H1 (cell line): ENCODE measurements at regions not wholly inside any gene's neighbourhood (a gene's known extent, or its start where the extent isn't known, plus 50 kb on each side); places are given as distances from the start of the nearest gene placed in this dataset.

Experiments used
- CTCF ChIA-PET: fragments of 300-600 bp; sonication (Branson Sonifier 250); formaldehyde crosslinking; loops from one replicate; lab custom pipeline; 2021; ENCODE audit not compliant: partially characterized antibody; lab: Charles Lee
- POLR2A ChIA-PET: fragments of 300-600 bp; sonication (Branson Sonifier 250); formaldehyde crosslinking; loops from one replicate; lab custom pipeline; 2021; ENCODE audit warnings: inconsistent platforms; ENCODE audit not compliant: partially characterized antibody; lab: Charles Lee
- DNase-seq, 2 experiments: peaks; one replicate each; pipeline versions ENCODE4 v3.0.0 to v3.0.0-alpha.2; 2010 to 2022; ENCODE audit warnings: low spot score in 2 of 2, low read depth in 1 of 2, mixed read lengths in 1 of 2
- FAIRE-seq: peaks from 2 replicates; lab custom pipeline; 2011; peaks lifted over from hg19 to GRCh38; lab: Jason Lieb, UNC
- H2AFZ ChIP-seq: 2 replicates; pipeline ENCODE4 v1.8.1; 2012; ENCODE audit warnings: low read length, inconsistent platforms
- H2AK5ac ChIP-seq: 2 replicates; pipeline ENCODE4 v1.6.1; 2013; ENCODE audit warnings: low read depth, low read length
- H2BK120ac ChIP-seq: replicated peaks from 2 replicates; pipeline ENCODE3; 2013; ENCODE audit warnings: low read depth, low read length, inconsistent platforms
- H2BK12ac ChIP-seq: 2 replicates; pipeline ENCODE4 v1.6.1; 2013; ENCODE audit warnings: low read depth, low read length
- H2BK15ac ChIP-seq: 2 replicates; pipeline ENCODE4 v1.6.1; 2013; ENCODE audit warnings: low read length
- H2BK20ac ChIP-seq: 2 replicates; pipeline ENCODE4 v1.6.1; 2013; ENCODE audit warnings: low read length
- H2BK5ac ChIP-seq: 2 replicates; pipeline ENCODE4 v1.6.1; 2013; ENCODE audit warnings: low read depth, low read length
- H3K14ac ChIP-seq: 2 replicates; pipeline ENCODE4 v1.6.1; 2013; ENCODE audit warnings: inconsistent platforms; ENCODE audit not compliant: insufficient read length
- H3K18ac ChIP-seq: 2 replicates; pipeline ENCODE4 v1.6.1; 2013; ENCODE audit warnings: low read length; ENCODE audit errors: extremely low read depth
- H3K23ac ChIP-seq: 2 replicates; pipeline ENCODE4 v1.6.1; 2013; ENCODE audit warnings: inconsistent platforms; ENCODE audit not compliant: insufficient read length
- H3K23me2 ChIP-seq: 2 replicates; pipeline ENCODE4 v1.6.1; 2013; ENCODE audit warnings: low read depth, low read length
- H3K27ac ChIP-seq: 2 replicates; pipeline ENCODE4 v1.6.1; 2011; ENCODE audit warnings: low read depth, low read length, inconsistent platforms
- H3K27me3 ChIP-seq, 4 experiments: replicated peaks in 1 of 4; 1 replicate in 1 of 4; 2 replicates in 3 of 4; pipeline versions ENCODE4 v1.6.1 to v1.8.1; 2011 to 2013; ENCODE audit warnings: low read length in 3 of 4, mild to moderate bottlenecking in 3 of 4, inconsistent platforms in 2 of 4, mixed read lengths in 2 of 4, moderate library complexity in 1 of 4; ENCODE audit not compliant: control insufficient read depth in 3 of 4, insufficient read depth in 3 of 4; ENCODE audit errors: extremely low read depth in 1 of 4
- H3K36me3 ChIP-seq, 4 experiments: 2 replicates each; pipeline versions ENCODE4 v1.6.1 to v1.8.1; 2011 to 2013; ENCODE audit warnings: mild to moderate bottlenecking in 4 of 4, low read length in 3 of 4, moderate library complexity in 2 of 4, control low read depth in 1 of 4, inconsistent platforms in 1 of 4; ENCODE audit not compliant: insufficient read depth in 4 of 4, control insufficient read depth in 2 of 4
- H3K4ac ChIP-seq: replicated peaks from 2 replicates; pipeline ENCODE3; 2013; ENCODE audit warnings: low read length, low read depth, mixed read lengths, inconsistent platforms; ENCODE audit not compliant: insufficient read length
- H3K4me1 ChIP-seq, 4 experiments: replicated peaks in 1 of 4; 1 replicate in 1 of 4; 2 replicates in 3 of 4; pipeline versions ENCODE4 v1.6.1 to v1.8.1; 2011 to 2013; ENCODE audit warnings: low read length in 3 of 4, inconsistent platforms in 2 of 4, mixed read lengths in 1 of 4; ENCODE audit not compliant: insufficient read depth in 4 of 4, control insufficient read depth in 3 of 4
- H3K4me2 ChIP-seq, 2 experiments: 2 replicates each; pipeline versions ENCODE4 v1.6.1 to v1.8.1; 2011 to 2013; ENCODE audit warnings: low read depth in 2 of 2, low read length in 2 of 2, control low read depth in 1 of 2, inconsistent platforms in 1 of 2, mild to moderate bottlenecking in 1 of 2; ENCODE audit not compliant: insufficient read depth in 1 of 2
- H3K4me3 ChIP-seq, 4 experiments: fragments of 200-600, 300-600 bp in 1 of 4; sonication (generic), shearing (Covaris generic), sonication (Bioruptor Twin) in 1 of 4; 2 replicates each; pipeline versions ENCODE4 v1.5.1 to v1.8.1; 2011 to 2016; ENCODE audit warnings: low read length in 4 of 4, low read depth in 3 of 4, control low read depth in 2 of 4, inconsistent platforms in 2 of 4, mild to moderate bottlenecking in 2 of 4, mixed read lengths in 1 of 4, moderate library complexity in 1 of 4; ENCODE audit not compliant: insufficient read depth in 2 of 4; ENCODE audit errors: extremely low read depth in 1 of 4
- H3K56ac ChIP-seq: replicated peaks from 2 replicates; pipeline ENCODE3; 2013; ENCODE audit warnings: low read depth, mild to moderate bottlenecking, mixed read lengths, low read length, inconsistent platforms; ENCODE audit not compliant: insufficient read length
- H3K79me1 ChIP-seq: 2 replicates; pipeline ENCODE4 v1.6.1; 2013; ENCODE audit warnings: low read depth, low read length, control low read depth
- H3K79me2 ChIP-seq, 2 experiments: 2 replicates each; pipeline versions ENCODE4 v1.6.1 to v1.8.1; 2012 to 2013; ENCODE audit warnings: low read length in 2 of 2, mild to moderate bottlenecking in 2 of 2, inconsistent platforms in 1 of 2; ENCODE audit not compliant: insufficient read depth in 2 of 2, control insufficient read depth in 1 of 2
- H3K9ac ChIP-seq, 4 experiments: replicated peaks in 1 of 4; 1 replicate in 1 of 4; 2 replicates in 3 of 4; pipeline versions ENCODE4 v1.6.1 to v1.8.1; 2011 to 2013; ENCODE audit warnings: low read depth in 3 of 4, low read length in 3 of 4, control low read depth in 2 of 4, mild to moderate bottlenecking in 2 of 4, moderate library complexity in 2 of 4, inconsistent platforms in 1 of 4; ENCODE audit errors: extremely low read depth in 1 of 4
- H3K9me3 ChIP-seq, 2 experiments: 2 replicates each; pipeline versions ENCODE4 v1.6.1 to v1.8.1; 2012 to 2013; ENCODE audit warnings: mild to moderate bottlenecking in 2 of 2, moderate library complexity in 2 of 2, control low read depth in 1 of 2, inconsistent platforms in 1 of 2, low read depth in 1 of 2, low read length in 1 of 2, mixed read lengths in 1 of 2; ENCODE audit not compliant: insufficient read depth in 2 of 2
- H4K20me1 ChIP-seq, 2 experiments: replicated peaks in 1 of 2; 2 replicates each; pipeline versions ENCODE3 to v1.8.1; 2011 to 2013; ENCODE audit warnings: inconsistent platforms in 2 of 2, low read length in 2 of 2, mild to moderate bottlenecking in 1 of 2; ENCODE audit not compliant: insufficient read depth in 2 of 2, control insufficient read depth in 1 of 2
- H4K5ac ChIP-seq: 2 replicates; pipeline ENCODE4 v1.6.1; 2013; ENCODE audit warnings: low read length, low read depth, mixed read lengths, inconsistent platforms; ENCODE audit not compliant: insufficient read length
- H4K8ac ChIP-seq: 2 replicates; pipeline ENCODE4 v1.8.0; 2013; ENCODE audit warnings: mild to moderate bottlenecking, moderate library complexity, low read length, inconsistent platforms; ENCODE audit not compliant: insufficient read depth; ENCODE audit errors: extremely low read depth
- H4K91ac ChIP-seq: replicated peaks from 2 replicates; pipeline ENCODE3; 2013; ENCODE audit warnings: low read length, mixed read lengths, inconsistent platforms; ENCODE audit not compliant: insufficient read length
- ATF2 ChIP-seq: IDR thresholded peaks from 2 replicates; pipeline ENCODE4 v1.6.1; 2012; ENCODE audit warnings: low read length, inconsistent platforms
- CBX8 ChIP-seq: fragments of 300-800, 300-1000 bp; sonication (generic); IDR thresholded peaks from 2 replicates; pipeline ENCODE4 v1.7.1; 2016; ENCODE audit warnings: low read depth, low read length, borderline replicate concordance
- CHD2 ChIP-seq: IDR thresholded peaks from 2 replicates; pipeline ENCODE4 v1.6.1; 2012; ENCODE audit warnings: low read length, improper control_type of control experiment
- CREB1 ChIP-seq: IDR thresholded peaks from 2 replicates; pipeline ENCODE4 v1.6.1; 2012; ENCODE audit warnings: inconsistent platforms
- CTBP2 ChIP-seq: IDR thresholded peaks from 2 replicates; pipeline ENCODE4 v1.7.0; 2011; ENCODE audit warnings: borderline replicate concordance, mild to moderate bottlenecking, moderate library complexity, mixed read lengths, low read length; ENCODE audit not compliant: insufficient read depth, insufficient read length
- E2F6 ChIP-seq: IDR thresholded peaks from 2 replicates; pipeline ENCODE4 v1.6.1; 2012; ENCODE audit warnings: inconsistent platforms
- FOSL1 ChIP-seq: IDR thresholded peaks from 2 replicates; pipeline ENCODE4 v1.6.1; 2011; ENCODE audit warnings: mild to moderate bottlenecking, low read depth, low read length, moderate library complexity; ENCODE audit not compliant: insufficient read depth
- MAFK ChIP-seq: IDR thresholded peaks from 2 replicates; pipeline ENCODE4 v1.6.1; 2012; ENCODE audit warnings: low read depth, mild to moderate bottlenecking, improper control_type of control experiment, low read length
- PHF8 ChIP-seq: fragments of 200-600 bp; sonication (generic); conservative IDR thresholded peaks from 2 replicates; pipeline ENCODE4 v1.7.1; 2012; ENCODE audit warnings: low read depth, mild to moderate bottlenecking, inconsistent platforms, low read length, moderate library complexity
- RNF2 ChIP-seq: fragments of 200-900, 300-1000 bp; sonication (generic); IDR thresholded peaks from 2 replicates; pipeline ENCODE4 v1.7.1; 2016; ENCODE audit warnings: borderline replicate concordance, low read depth, mild to moderate bottlenecking, antibody characterized with exemption, low read length; ENCODE audit not compliant: poor library complexity, severe bottlenecking; ENCODE audit errors: missing control alignments
- SP1 ChIP-seq: IDR thresholded peaks from 2 replicates; pipeline ENCODE4 v1.6.1; 2011; ENCODE audit warnings: low read depth, low read length
- SP2 ChIP-seq: IDR thresholded peaks from 2 replicates; pipeline ENCODE4 v1.6.1; 2012; ENCODE audit warnings: mild to moderate bottlenecking, low read length, inconsistent platforms
- TCF12 ChIP-seq: IDR thresholded peaks from 2 replicates; pipeline ENCODE4 v1.6.1; 2011; ENCODE audit warnings: low read depth, mild to moderate bottlenecking, low read length
- WGBS, 2 experiments: shearing (Covaris generic) in 1 of 2; methylation state at CpG; one replicate each; pipeline versions ENCODE4 v1.1.6 to v1.1.7; 2013 to 2015; ENCODE audit warnings: low lambda C conversion rate in 2 of 2, mixed read lengths in 2 of 2, inconsistent platforms in 1 of 2, low coverage in 1 of 2, missing lambda C conversion rate in 1 of 2; ENCODE audit not compliant: insufficient replicate concordance in 2 of 2, insufficient coverage in 1 of 2, insufficient read length in 1 of 2; ENCODE audit errors: extremely low coverage in 1 of 2, missing lambda C conversion rate in 1 of 2; 5-methylcytosine and 5-hydroxymethylcytosine counted together

- no peak overlapping the region for H2AFZ ChIP-seq
- no peak overlapping the region for H2BK120ac ChIP-seq
- POLR2A ChIA-PET, result no interaction called here
- H3K36me3 ChIP-seq, result no peaks in the 10 kb centered on the region
- no peaks in the 10 kb centered on the region for H3K23me2 ChIP-seq
- 58% methylated on average over 2 of the region's 2 CpGs; no CpG with 5 or more reads in 1 of the 2 experiments for WGBS, 2 experiments
- no peak overlapping the region for H2BK15ac ChIP-seq
- DNase-seq (no peak), FAIRE-seq (no peak)
- H4K20me1 ChIP-seq, result no peaks in the 10 kb centered on the region
- H2BK20ac ChIP-seq, result no peak overlapping the region
- H3K18ac ChIP-seq, result no peak overlapping the region
- H3K27ac ChIP-seq, result no peak overlapping the region
- H3K4me3 ChIP-seq, result no peak overlapping the region
- H3K9me3 ChIP-seq, result no peaks in the 10 kb centered on the region
- no peak overlapping the region for H4K91ac ChIP-seq
- no peak overlapping the region for H3K9ac ChIP-seq
- H3K79me2 ChIP-seq, result no peaks in the 10 kb centered on the region
- no peaks in the 10 kb centered on the region for H3K27me3 ChIP-seq
- no peak overlapping the region for H3K14ac ChIP-seq
- H2AK5ac ChIP-seq, result no peak overlapping the region
- H3K79me1 ChIP-seq, result no peaks in the 10 kb centered on the region
- no peak overlapping the region for H3K4me2 ChIP-seq
- CTCF ChIA-PET, result interaction anchor here (1.0 to 1.4 kb wide), 2 partner anchors 13 to 21 kb away, joined by 3 to 4 read pairs; no protein-coding TSS in a partner anchor
- H4K5ac ChIP-seq, result no peak overlapping the region
- no peak overlapping the region for H3K4ac ChIP-seq
- no peak overlapping the region for H3K23ac ChIP-seq
- no peaks in the 10 kb centered on the region for H3K4me1 ChIP-seq
- H3K56ac ChIP-seq, result no peak overlapping the region
- H2BK12ac ChIP-seq, result no peak overlapping the region
- no peak overlapping the region for H4K8ac ChIP-seq
- no peak overlapping the region for H2BK5ac ChIP-seq
- no peak for TF ChIP-seq CBX8
- TF ChIP-seq SP1, result no peak
- TF ChIP-seq TCF12, result no peak
- TF ChIP-seq CREB1, result no peak
- TF ChIP-seq E2F6, result no peak
- no peak for TF ChIP-seq CHD2
- no peak for TF ChIP-seq SP2
- no peak for TF ChIP-seq MAFK
- no peak for TF ChIP-seq RNF2
- no peak for TF ChIP-seq ATF2
- no peak for TF ChIP-seq FOSL1
- TF ChIP-seq CTBP2, result no peak
- TF ChIP-seq PHF8, result no peak
These were observed 677.4 kb upstream of the NDST4 start for GRCh38 chr4:115790812-115791211.
